PC-3 (cell line): ENCODE measurements at regions not wholly inside any gene's neighbourhood (a gene's known extent, or its start where the extent isn't known, plus 50 kb on each side); places are given as distances from the start of the nearest gene placed in this dataset.

Source experiments
- EZH2phosphoT487 ChIP-seq: fragments of 300-600 bp; sonication (generic); IDR thresholded peaks from 2 replicates; pipeline ENCODE4 v1.6.1; 2018; ENCODE audit warnings: mild to moderate bottlenecking, antibody characterized with exemption, low read length, borderline replicate concordance
- TF ChIP-seq, protein P1 (sequence below): fragments of 300-600 bp; sonication (generic); conservative IDR thresholded peaks from 2 replicates; pipeline ENCODE4 v1.5.1; 2017; ENCODE audit warnings: antibody characterized with exemption, low read depth, mild to moderate bottlenecking, low read length

DNA sequence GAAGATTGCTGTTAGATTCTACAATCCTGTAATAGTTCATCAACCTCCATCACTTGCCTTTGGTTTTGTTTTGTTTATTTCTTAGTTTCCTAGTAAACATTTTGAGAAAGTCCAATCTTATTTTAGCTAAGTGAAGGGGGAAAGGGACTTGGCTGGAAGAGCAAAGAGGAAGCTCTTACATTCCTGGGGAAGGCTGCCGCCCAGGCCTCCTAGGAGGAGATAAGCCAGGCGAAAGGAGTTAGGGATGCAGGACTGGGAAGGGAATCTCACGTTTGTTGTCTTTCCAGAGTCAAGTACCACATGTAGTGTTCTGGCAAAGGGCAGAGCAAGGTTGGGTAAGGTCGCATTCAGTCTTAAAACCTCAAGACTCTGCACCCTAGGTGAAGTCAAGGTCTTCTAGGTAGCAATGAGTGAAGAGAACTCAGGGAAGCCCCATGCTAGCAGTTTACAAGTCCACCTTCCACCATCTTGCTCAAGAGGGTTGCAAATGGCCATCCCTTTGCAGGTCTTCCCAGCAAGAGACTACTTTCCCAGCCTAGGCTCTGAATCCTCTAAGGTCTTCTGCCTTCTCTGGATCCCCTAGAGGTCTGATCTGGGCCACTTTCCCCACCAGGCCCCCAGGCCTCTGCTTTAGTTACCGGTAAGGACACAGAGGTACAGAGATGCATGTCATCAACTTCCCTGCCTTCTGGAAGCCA lies 320.7 kb downstream of the CYP26B1 start:
- TF ChIP-seq, protein P1, sequence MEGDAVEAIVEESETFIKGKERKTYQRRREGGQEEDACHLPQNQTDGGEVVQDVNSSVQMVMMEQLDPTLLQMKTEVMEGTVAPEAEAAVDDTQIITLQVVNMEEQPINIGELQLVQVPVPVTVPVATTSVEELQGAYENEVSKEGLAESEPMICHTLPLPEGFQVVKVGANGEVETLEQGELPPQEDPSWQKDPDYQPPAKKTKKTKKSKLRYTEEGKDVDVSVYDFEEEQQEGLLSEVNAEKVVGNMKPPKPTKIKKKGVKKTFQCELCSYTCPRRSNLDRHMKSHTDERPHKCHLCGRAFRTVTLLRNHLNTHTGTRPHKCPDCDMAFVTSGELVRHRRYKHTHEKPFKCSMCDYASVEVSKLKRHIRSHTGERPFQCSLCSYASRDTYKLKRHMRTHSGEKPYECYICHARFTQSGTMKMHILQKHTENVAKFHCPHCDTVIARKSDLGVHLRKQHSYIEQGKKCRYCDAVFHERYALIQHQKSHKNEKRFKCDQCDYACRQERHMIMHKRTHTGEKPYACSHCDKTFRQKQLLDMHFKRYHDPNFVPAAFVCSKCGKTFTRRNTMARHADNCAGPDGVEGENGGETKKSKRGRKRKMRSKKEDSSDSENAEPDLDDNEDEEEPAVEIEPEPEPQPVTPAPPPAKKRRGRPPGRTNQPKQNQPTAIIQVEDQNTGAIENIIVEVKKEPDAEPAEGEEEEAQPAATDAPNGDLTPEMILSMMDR = no peak
- no peak for TF ChIP-seq EZH2phosphoT487
